A673 (cell line): ENCODE measurements at regions not wholly inside any gene's neighbourhood (a gene's known extent, or its start where the extent isn't known, plus 50 kb on each side); places are given as distances from the start of the nearest gene placed in this dataset.

Experiments used
- BruUV-seq: library from RNA; stranded (reverse); fragments of 400-500 nt; replicated peaks from 2 replicates; lab custom pipeline; 2021; lab: Mats Ljungman, UMichigan
- CTCF ChIA-PET: fragments of 300-600 bp; sonication (Branson Sonifier 250); formaldehyde crosslinking; loops from one replicate; lab custom pipeline; 2022; ENCODE audit warnings: antibody characterized with exemption; lab: Charles Lee
- POLR2A ChIA-PET: fragments of 300-600 bp; sonication (Branson Sonifier 250); formaldehyde crosslinking; loops from one replicate; lab custom pipeline; 2022; ENCODE audit warnings: antibody characterized with exemption; ENCODE audit not compliant: low non-redundant PET; lab: Charles Lee
- DNase-seq: peaks from one replicate; pipeline ENCODE4 v3.0.0-alpha.2; 2015; ENCODE audit warnings: low spot score
- H3K27ac ChIP-seq: fragments of 200-600 bp; sonication (generic); 2 replicates; pipeline ENCODE4 v1.5.1; 2016; ENCODE audit warnings: mixed run types, low read depth, mild to moderate bottlenecking, mixed read lengths, antibody characterized with exemption, low read length; ENCODE audit not compliant: poor library complexity, severe bottlenecking
- H3K27me3 ChIP-seq: fragments of 200-600 bp; sonication (generic); replicated peaks from 2 replicates; pipeline ENCODE4 v1.6.1; 2017; ENCODE audit warnings: mixed run types, low read depth, mild to moderate bottlenecking, mixed read lengths, antibody characterized with exemption, low read length; ENCODE audit not compliant: insufficient read depth, poor library complexity
- H3K36me3 ChIP-seq: fragments of 200-600 bp; sonication (generic); 2 replicates; pipeline ENCODE4 v1.6.1; 2016; ENCODE audit warnings: mixed run types, mild to moderate bottlenecking, mixed read lengths, antibody characterized with exemption, low read length; ENCODE audit not compliant: insufficient read depth, poor library complexity, severe bottlenecking
- H3K4me1 ChIP-seq: fragments of 200-600 bp; sonication (generic); 2 replicates; pipeline ENCODE4 v1.6.1; 2017; ENCODE audit warnings: mixed run types, mild to moderate bottlenecking, mixed read lengths, antibody characterized with exemption, low read length; ENCODE audit not compliant: insufficient read depth, poor library complexity, severe bottlenecking
- H3K4me3 ChIP-seq: fragments of 200-600 bp; sonication (generic); 2 replicates; pipeline ENCODE4 v1.5.1; 2016; ENCODE audit warnings: low read depth, mixed run types, mild to moderate bottlenecking, mixed read lengths, low read length; ENCODE audit not compliant: poor library complexity, severe bottlenecking
- H3K9me3 ChIP-seq: fragments of 200-600 bp; sonication (generic); 2 replicates; pipeline ENCODE4 v1.6.1; 2016; ENCODE audit warnings: mixed run types, low read depth, mild to moderate bottlenecking, mixed read lengths, antibody characterized with exemption, low read length; ENCODE audit not compliant: poor library complexity, severe bottlenecking
- EZH2 ChIP-seq: fragments of 200-600 bp; sonication (generic); IDR thresholded peaks from 2 replicates; pipeline ENCODE4 v1.6.1; 2017; ENCODE audit warnings: borderline replicate concordance, low read depth, mild to moderate bottlenecking, mixed read lengths, antibody characterized with exemption, low read length; ENCODE audit not compliant: poor library complexity, severe bottlenecking
- intact Hi-C: fragments of 100-400 bp; cut with micrococcal nuclease; formaldehyde crosslinking; loops from one replicate; pipeline ENCODE4 v1.10.0; 2022; ENCODE audit not compliant: unreplicated experiment
- TF ChIP-seq, protein P1 (sequence below): fragments of 300-800, 200-600 bp; sonication (generic); conservative IDR thresholded peaks from 2 replicates; pipeline ENCODE4 v1.5.1; 2017; ENCODE audit warnings: low read depth, mild to moderate bottlenecking, antibody characterized with exemption, low read length, moderate library complexity, mixed read lengths

DNA sequence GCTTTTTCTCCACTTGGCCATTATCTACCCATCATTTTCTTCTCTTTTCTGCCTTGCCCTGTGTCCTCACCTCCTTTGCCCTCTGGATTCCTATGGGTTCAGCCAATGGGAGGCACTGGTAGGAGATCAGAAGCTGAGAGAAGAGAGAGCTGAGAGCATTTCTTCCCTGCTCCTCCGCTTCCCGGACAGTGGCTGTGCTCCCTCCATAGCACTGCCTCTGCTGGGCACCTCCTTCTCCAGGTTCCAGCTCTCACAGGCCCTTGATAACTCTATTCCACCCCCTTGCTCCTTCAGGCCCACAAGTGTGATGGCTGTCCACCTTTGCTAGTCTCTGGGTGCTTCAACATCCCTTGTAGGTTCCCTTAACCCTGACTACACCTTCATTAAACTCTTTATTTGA is 79.6 kb downstream of the LSM5 start:
- intact Hi-C loops = no loop called here
- no peak for DNase-seq
- peaks cover 23% of the 10 kb centered on the region for H3K27me3 ChIP-seq
- POLR2A ChIA-PET = no interaction called here
- H3K9me3 ChIP-seq = no peaks in the 10 kb centered on the region
- CTCF ChIA-PET = no interaction called here
- no TSS peak for BruUV-seq
- TF ChIP-seq, protein P1, sequence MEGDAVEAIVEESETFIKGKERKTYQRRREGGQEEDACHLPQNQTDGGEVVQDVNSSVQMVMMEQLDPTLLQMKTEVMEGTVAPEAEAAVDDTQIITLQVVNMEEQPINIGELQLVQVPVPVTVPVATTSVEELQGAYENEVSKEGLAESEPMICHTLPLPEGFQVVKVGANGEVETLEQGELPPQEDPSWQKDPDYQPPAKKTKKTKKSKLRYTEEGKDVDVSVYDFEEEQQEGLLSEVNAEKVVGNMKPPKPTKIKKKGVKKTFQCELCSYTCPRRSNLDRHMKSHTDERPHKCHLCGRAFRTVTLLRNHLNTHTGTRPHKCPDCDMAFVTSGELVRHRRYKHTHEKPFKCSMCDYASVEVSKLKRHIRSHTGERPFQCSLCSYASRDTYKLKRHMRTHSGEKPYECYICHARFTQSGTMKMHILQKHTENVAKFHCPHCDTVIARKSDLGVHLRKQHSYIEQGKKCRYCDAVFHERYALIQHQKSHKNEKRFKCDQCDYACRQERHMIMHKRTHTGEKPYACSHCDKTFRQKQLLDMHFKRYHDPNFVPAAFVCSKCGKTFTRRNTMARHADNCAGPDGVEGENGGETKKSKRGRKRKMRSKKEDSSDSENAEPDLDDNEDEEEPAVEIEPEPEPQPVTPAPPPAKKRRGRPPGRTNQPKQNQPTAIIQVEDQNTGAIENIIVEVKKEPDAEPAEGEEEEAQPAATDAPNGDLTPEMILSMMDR = no peak
- no peak for TF ChIP-seq EZH2
- no peaks in the 10 kb centered on the region for H3K36me3 ChIP-seq
- H3K27ac ChIP-seq = no peak overlapping the region
- H3K4me1 ChIP-seq = no peaks in the 10 kb centered on the region
- no peak overlapping the region for H3K4me3 ChIP-seq

DNA sequence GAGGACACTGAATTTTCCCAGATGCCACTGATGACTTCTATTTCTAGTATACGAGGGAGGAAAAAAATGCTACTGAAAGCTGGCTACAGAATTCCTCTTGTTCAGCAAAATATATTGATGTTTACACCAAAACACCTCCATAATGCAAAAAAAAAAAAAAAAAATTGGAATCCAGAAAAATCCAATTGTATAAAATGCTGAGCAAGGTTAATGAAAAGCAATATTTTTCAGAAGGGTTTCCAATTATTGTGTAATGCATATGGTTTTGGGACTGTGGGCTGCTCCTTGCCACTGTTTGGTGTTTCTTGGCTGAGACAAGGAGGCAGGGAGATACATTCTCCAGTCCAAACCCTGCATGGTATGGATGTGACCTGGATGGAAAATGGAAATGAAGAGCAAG is 83.8 kb downstream of the LSM5 start:
- Histone ChIP-seq H3K4me1 (no peaks in the 10 kb centered on the region), H3K9me3 (no peaks in the 10 kb centered on the region), H3K36me3 (no peaks in the 10 kb centered on the region), H3K27ac (no peak overlapping the region), H3K27me3 (peaks cover 32% of the 10 kb centered on the region), H3K4me3 (no peak overlapping the region)
- CTCF ChIA-PET = no interaction called here
- TF ChIP-seq, protein P1 = no peak
- TF ChIP-seq EZH2 = no peak
- intact Hi-C loops = no loop called here
- POLR2A ChIA-PET = no interaction called here
- no peak for DNase-seq
- no TSS peak for BruUV-seq

DNA sequence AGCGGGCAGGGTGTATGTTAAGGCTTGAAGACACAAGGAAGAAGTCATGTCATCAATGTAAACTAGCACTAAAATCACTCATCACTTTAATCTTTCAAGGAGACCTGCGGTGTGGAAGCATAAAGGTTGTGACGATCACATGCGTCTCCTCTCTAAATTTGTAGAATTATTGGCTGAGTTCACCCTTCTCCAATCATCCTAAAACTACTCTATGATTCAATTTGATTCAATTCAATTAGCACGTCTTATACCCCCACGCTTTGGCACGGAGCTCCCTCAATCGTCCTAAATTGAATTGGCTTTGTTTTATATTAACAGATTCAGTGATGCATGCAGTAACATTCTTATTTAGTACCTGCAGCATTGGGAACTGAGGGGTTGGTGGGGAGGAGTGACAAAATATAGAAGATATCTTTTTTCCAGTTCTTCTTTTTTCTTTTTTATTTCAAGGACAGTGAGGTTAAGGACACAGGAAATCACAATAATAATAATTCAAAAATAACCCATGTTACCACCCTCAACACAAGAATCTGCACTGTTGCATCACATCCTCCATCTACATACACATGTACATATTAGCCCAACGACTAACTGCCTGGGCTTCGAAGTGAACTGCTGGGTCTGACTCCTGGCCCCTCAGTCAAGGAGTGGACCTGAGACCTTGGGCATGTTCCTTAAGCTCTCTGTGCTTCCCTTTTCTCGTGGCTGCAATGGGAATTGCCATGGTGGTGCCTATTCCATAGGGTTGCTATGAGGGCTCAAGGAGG is 86.5 kb downstream of the LSM5 start:
- H3K4me3 ChIP-seq = no peak overlapping the region
- TF ChIP-seq EZH2 = no peak
- TF ChIP-seq, protein P1 = no peak
- no peaks in the 10 kb centered on the region for H3K36me3 ChIP-seq
- ChIA-PET POLR2A (no interaction called here), CTCF (no interaction called here)
- no peaks in the 10 kb centered on the region for H3K4me1 ChIP-seq
- intact Hi-C loops = no loop called here
- no TSS peak for BruUV-seq
- DNase-seq = no peak
- H3K27me3 ChIP-seq = peaks cover 50% of the 10 kb centered on the region
- no peak overlapping the region for H3K27ac ChIP-seq
- H3K9me3 ChIP-seq = no peaks in the 10 kb centered on the region
